WTC11 (cell line): ENCODE measurements at regions not wholly inside any gene's neighbourhood (a gene's known extent, or its start where the extent isn't known, plus 50 kb on each side); places are given as distances from the start of the nearest gene placed in this dataset.

Source experiments
- ATAC-seq: fragments of 200-7000 bp; cut with Tn5 transposase; 2 replicates; pipeline ENCODE4 v1.10.0; 2021; ENCODE audit warnings: mild to moderate bottlenecking, moderate library complexity
- CTCF ChIA-PET: fragments of 300-600 bp; sonication (Branson Sonifier 250); formaldehyde crosslinking; loops from one replicate; lab custom pipeline; 2021; ENCODE audit warnings: antibody characterized with exemption; lab: Charles Lee
- POLR2A ChIA-PET: fragments of 350-600 bp; sonication (Branson Sonifier 250); formaldehyde crosslinking; loops from one replicate; lab custom pipeline; 2021; ENCODE audit warnings: antibody characterized with exemption; lab: Charles Lee
- DNase-seq: peaks from one replicate; pipeline ENCODE4 v3.0.0; 2021; ENCODE audit warnings: low spot score
- H3K27ac Mint-ChIP-seq: 2 replicates; pipeline ENCODE4 v1.8.0; 2021; ENCODE audit warnings: mixed read lengths
- H3K27me3 Mint-ChIP-seq: 2 replicates; pipeline ENCODE4 v1.8.0; 2021; ENCODE audit warnings: low read depth, mild to moderate bottlenecking, moderate library complexity, mixed read lengths
- H3K36me3 Mint-ChIP-seq: 2 replicates; pipeline ENCODE4 v1.8.0; 2021; ENCODE audit warnings: mixed read lengths
- H3K4me1 Mint-ChIP-seq: 2 replicates; pipeline ENCODE4 v1.8.0; 2022; ENCODE audit warnings: mixed read lengths
- H3K4me3 Mint-ChIP-seq: 2 replicates; pipeline ENCODE4 v1.8.0; 2021; ENCODE audit warnings: mild to moderate bottlenecking, moderate library complexity, mixed read lengths
- H3K9me3 Mint-ChIP-seq: 2 replicates; pipeline ENCODE4 v1.8.0; 2021; ENCODE audit warnings: mixed read lengths
- ATF1 ChIP-seq: sonication (generic); formaldehyde crosslinking; IDR thresholded peaks from 2 replicates; pipeline ENCODE4 v1.8.1; 2023; ENCODE audit warnings: mild to moderate bottlenecking, moderate library complexity, missing genetic modification reagents
- ETV6 ChIP-seq: sonication (generic); formaldehyde crosslinking; IDR thresholded peaks from 2 replicates; pipeline ENCODE4 v1.8.1; 2022; ENCODE audit warnings: mild to moderate bottlenecking, missing genetic modification reagents
- FOXJ3 ChIP-seq: sonication (generic); formaldehyde crosslinking; IDR thresholded peaks from 2 replicates; pipeline ENCODE4 v1.9.0; 2021; ENCODE audit warnings: missing genetic modification reagents, mild to moderate bottlenecking, borderline replicate concordance
- FOXP1 ChIP-seq: sonication (generic); formaldehyde crosslinking; IDR thresholded peaks from 2 replicates; pipeline ENCODE4 v1.8.0; 2022; ENCODE audit warnings: missing genetic modification reagents, mild to moderate bottlenecking, moderate library complexity, borderline replicate concordance
- GRHL2 ChIP-seq: fragments of 250-450 bp; sonication (Bioruptor Pico); IDR thresholded peaks from 2 replicates; pipeline ENCODE4 v1.8.0; 2022; ENCODE audit warnings: mild to moderate bottlenecking, moderate library complexity; ENCODE audit not compliant: insufficient replicate concordance, severe bottlenecking
- IRF2 ChIP-seq: sonication (generic); formaldehyde crosslinking; IDR thresholded peaks from 2 replicates; pipeline ENCODE4 v1.8.0; 2022; ENCODE audit warnings: low read depth, missing genetic modification reagents, borderline replicate concordance
- JAZF1 ChIP-seq: fragments of 250-450 bp; sonication (Bioruptor Pico); IDR thresholded peaks from 2 replicates; pipeline ENCODE4 v1.9.0; 2021; ENCODE audit warnings: moderate library complexity, mild to moderate bottlenecking, inconsistent platforms
- MYBL2 ChIP-seq: sonication (generic); formaldehyde crosslinking; IDR thresholded peaks from 2 replicates; pipeline ENCODE4 v1.8.1; 2023; ENCODE audit warnings: mild to moderate bottlenecking, moderate library complexity, missing genetic modification reagents
- NR2C2 ChIP-seq: sonication (generic); formaldehyde crosslinking; IDR thresholded peaks from 2 replicates; pipeline ENCODE4 v1.8.0; 2022; ENCODE audit warnings: mild to moderate bottlenecking, missing genetic modification reagents
- PRRX2 ChIP-seq: fragments of 250-450 bp; sonication (Bioruptor Pico); IDR thresholded peaks from 2 replicates; pipeline ENCODE4 v1.8.0; 2021; ENCODE audit warnings: mild to moderate bottlenecking
- TP53 ChIP-seq: sonication (generic); formaldehyde crosslinking; IDR thresholded peaks from 2 replicates; pipeline ENCODE4 v1.8.1; 2023; ENCODE audit warnings: mild to moderate bottlenecking, missing genetic modification reagents
- ZNF219 ChIP-seq: sonication (generic); formaldehyde crosslinking; IDR thresholded peaks from 2 replicates; pipeline ENCODE4 v1.8.0; 2023; ENCODE audit warnings: missing genetic modification reagents, mild to moderate bottlenecking, borderline replicate concordance
- ZNF263 ChIP-seq: sonication (generic); formaldehyde crosslinking; IDR thresholded peaks from 2 replicates; pipeline ENCODE4 v1.8.1; 2022; ENCODE audit warnings: low read depth, mild to moderate bottlenecking, moderate library complexity, missing genetic modification reagents
- ZNF317 ChIP-seq: sonication (generic); formaldehyde crosslinking; IDR thresholded peaks from 2 replicates; pipeline ENCODE4 v1.8.1; 2023; ENCODE audit warnings: low read depth, mild to moderate bottlenecking, moderate library complexity, missing genetic modification reagents, borderline replicate concordance
- ZNF416 ChIP-seq: fragments of 250-450 bp; sonication (Bioruptor Pico); IDR thresholded peaks from 2 replicates; pipeline ENCODE4 v1.9.0; 2021; ENCODE audit warnings: mild to moderate bottlenecking, inconsistent platforms
- TF ChIP-seq, protein P1 (sequence below): fragments of 250-450 bp; sonication (Bioruptor Pico); IDR thresholded peaks from 2 replicates; pipeline ENCODE4 v1.9.0; 2021; ENCODE audit warnings: mild to moderate bottlenecking
- TF ChIP-seq, protein P2 (sequence below): sonication (generic); formaldehyde crosslinking; IDR thresholded peaks from 2 replicates; pipeline ENCODE4 v1.8.1; 2023; ENCODE audit warnings: mild to moderate bottlenecking, missing genetic modification reagents
- TF ChIP-seq, protein P3 (sequence below): sonication (generic); formaldehyde crosslinking; conservative IDR thresholded peaks from 2 replicates; pipeline ENCODE4 v1.8.1; 2022; ENCODE audit warnings: mild to moderate bottlenecking, missing genetic modification reagents
- TF ChIP-seq, protein P4 (sequence below): sonication (generic); formaldehyde crosslinking; IDR thresholded peaks from 2 replicates; pipeline ENCODE4 v1.8.0; 2022; ENCODE audit warnings: mild to moderate bottlenecking, missing genetic modification reagents
- TF ChIP-seq, protein P5 (sequence below): sonication (generic); formaldehyde crosslinking; IDR thresholded peaks from 2 replicates; pipeline ENCODE4 v1.8.1; 2023; ENCODE audit warnings: mild to moderate bottlenecking, missing genetic modification reagents
- TF ChIP-seq, protein P6 (sequence below): sonication (generic); formaldehyde crosslinking; IDR thresholded peaks from 2 replicates; pipeline ENCODE4 v1.8.0; 2022; ENCODE audit warnings: mild to moderate bottlenecking, missing genetic modification reagents

GRCh38 chr11:32200136-32200847, 109.4 kb downstream of the RCN1 start:
- TF ChIP-seq ZNF317 (CRISPR knock-in tag) (peak; percentile 82; the same call in 1 of the 2 replicates), ZNF263 (no peak)
- DNase-seq = peak; percentile 29
- ATAC-seq = peak; percentile 87
- Mint-ChIP-seq H3K36me3 (no peaks in the 10 kb centered on the region), H3K27me3 (no peaks in the 10 kb centered on the region), H3K4me3 (no peak overlapping the region), H3K9me3 (no peaks in the 10 kb centered on the region), H3K4me1 (peaks cover 11% of the 10 kb centered on the region), H3K27ac (no peak overlapping the region)
- ChIA-PET CTCF (interaction anchor here (0.6 to 1.8 kb wide), 6 partner anchors 30 to 193 kb away, joined by 3 to 6 read pairs (median 3); no protein-coding TSS in a partner anchor), POLR2A (interaction anchor here (0.6 kb wide), 1 partner anchor 846 kb away, joined by 4 read pairs; no protein-coding TSS in a partner anchor)

GRCh38 chr11:32204751-32205150, 113.9 kb downstream of the RCN1 start:
- ATAC-seq (no peak), DNase-seq (no peak)
- H3K4me3 Mint-ChIP-seq = no peak overlapping the region
- no peaks in the 10 kb centered on the region for H3K9me3 Mint-ChIP-seq
- H3K36me3 Mint-ChIP-seq = no peaks in the 10 kb centered on the region
- H3K4me1 Mint-ChIP-seq = 0 out of 2 replicates have a peak, but pooled peaks cover 3% of the 10 kb centered on the region
- H3K27me3 Mint-ChIP-seq = no peaks in the 10 kb centered on the region; the same call in 1 of the 2 replicates
- POLR2A ChIA-PET = no interaction called here
- no peak overlapping the region for H3K27ac Mint-ChIP-seq
- CTCF ChIA-PET = no interaction called here
- TF ChIP-seq ETV6 (CRISPR knock-in tag) (no peak), TP53 (CRISPR knock-in tag) (no peak), FOXP1 (no peak), MYBL2 (CRISPR knock-in tag) (no peak), GRHL2 (CRISPR knock-in tag) (no peak), PRRX2 (CRISPR knock-in tag) (no peak), ZNF416 (CRISPR knock-in tag) (no peak), FOXJ3 (no peak), ATF1 (CRISPR knock-in tag) (no peak), ZNF219 (CRISPR knock-in tag) (no peak), ZNF317 (CRISPR knock-in tag) (no peak), JAZF1 (CRISPR knock-in tag) (no peak), NR2C2 (CRISPR knock-in tag) (no peak), IRF2 (no peak)
- TF ChIP-seq, protein P1, sequence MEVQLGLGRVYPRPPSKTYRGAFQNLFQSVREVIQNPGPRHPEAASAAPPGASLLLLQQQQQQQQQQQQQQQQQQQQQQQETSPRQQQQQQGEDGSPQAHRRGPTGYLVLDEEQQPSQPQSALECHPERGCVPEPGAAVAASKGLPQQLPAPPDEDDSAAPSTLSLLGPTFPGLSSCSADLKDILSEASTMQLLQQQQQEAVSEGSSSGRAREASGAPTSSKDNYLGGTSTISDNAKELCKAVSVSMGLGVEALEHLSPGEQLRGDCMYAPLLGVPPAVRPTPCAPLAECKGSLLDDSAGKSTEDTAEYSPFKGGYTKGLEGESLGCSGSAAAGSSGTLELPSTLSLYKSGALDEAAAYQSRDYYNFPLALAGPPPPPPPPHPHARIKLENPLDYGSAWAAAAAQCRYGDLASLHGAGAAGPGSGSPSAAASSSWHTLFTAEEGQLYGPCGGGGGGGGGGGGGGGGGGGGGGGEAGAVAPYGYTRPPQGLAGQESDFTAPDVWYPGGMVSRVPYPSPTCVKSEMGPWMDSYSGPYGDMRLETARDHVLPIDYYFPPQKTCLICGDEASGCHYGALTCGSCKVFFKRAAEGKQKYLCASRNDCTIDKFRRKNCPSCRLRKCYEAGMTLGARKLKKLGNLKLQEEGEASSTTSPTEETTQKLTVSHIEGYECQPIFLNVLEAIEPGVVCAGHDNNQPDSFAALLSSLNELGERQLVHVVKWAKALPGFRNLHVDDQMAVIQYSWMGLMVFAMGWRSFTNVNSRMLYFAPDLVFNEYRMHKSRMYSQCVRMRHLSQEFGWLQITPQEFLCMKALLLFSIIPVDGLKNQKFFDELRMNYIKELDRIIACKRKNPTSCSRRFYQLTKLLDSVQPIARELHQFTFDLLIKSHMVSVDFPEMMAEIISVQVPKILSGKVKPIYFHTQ (CRISPR knock-in tag) = no peak
- TF ChIP-seq, protein P2, sequence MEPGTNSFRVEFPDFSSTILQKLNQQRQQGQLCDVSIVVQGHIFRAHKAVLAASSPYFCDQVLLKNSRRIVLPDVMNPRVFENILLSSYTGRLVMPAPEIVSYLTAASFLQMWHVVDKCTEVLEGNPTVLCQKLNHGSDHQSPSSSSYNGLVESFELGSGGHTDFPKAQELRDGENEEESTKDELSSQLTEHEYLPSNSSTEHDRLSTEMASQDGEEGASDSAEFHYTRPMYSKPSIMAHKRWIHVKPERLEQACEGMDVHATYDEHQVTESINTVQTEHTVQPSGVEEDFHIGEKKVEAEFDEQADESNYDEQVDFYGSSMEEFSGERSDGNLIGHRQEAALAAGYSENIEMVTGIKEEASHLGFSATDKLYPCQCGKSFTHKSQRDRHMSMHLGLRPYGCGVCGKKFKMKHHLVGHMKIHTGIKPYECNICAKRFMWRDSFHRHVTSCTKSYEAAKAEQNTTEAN (CRISPR knock-in tag) = no peak
- TF ChIP-seq, protein P3, sequence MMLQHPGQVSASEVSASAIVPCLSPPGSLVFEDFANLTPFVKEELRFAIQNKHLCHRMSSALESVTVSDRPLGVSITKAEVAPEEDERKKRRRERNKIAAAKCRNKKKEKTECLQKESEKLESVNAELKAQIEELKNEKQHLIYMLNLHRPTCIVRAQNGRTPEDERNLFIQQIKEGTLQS (CRISPR knock-in tag) = no peak
- TF ChIP-seq, protein P4, sequence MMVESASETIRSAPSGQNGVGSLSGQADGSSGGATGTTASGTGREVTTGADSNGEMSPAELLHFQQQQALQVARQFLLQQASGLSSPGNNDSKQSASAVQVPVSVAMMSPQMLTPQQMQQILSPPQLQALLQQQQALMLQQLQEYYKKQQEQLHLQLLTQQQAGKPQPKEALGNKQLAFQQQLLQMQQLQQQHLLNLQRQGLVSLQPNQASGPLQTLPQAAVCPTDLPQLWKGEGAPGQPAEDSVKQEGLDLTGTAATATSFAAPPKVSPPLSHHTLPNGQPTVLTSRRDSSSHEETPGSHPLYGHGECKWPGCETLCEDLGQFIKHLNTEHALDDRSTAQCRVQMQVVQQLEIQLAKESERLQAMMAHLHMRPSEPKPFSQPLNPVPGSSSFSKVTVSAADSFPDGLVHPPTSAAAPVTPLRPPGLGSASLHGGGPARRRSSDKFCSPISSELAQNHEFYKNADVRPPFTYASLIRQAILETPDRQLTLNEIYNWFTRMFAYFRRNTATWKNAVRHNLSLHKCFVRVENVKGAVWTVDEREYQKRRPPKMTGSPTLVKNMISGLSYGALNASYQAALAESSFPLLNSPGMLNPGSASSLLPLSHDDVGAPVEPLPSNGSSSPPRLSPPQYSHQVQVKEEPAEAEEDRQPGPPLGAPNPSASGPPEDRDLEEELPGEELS (CRISPR knock-in tag) = no peak
- TF ChIP-seq, protein P5, sequence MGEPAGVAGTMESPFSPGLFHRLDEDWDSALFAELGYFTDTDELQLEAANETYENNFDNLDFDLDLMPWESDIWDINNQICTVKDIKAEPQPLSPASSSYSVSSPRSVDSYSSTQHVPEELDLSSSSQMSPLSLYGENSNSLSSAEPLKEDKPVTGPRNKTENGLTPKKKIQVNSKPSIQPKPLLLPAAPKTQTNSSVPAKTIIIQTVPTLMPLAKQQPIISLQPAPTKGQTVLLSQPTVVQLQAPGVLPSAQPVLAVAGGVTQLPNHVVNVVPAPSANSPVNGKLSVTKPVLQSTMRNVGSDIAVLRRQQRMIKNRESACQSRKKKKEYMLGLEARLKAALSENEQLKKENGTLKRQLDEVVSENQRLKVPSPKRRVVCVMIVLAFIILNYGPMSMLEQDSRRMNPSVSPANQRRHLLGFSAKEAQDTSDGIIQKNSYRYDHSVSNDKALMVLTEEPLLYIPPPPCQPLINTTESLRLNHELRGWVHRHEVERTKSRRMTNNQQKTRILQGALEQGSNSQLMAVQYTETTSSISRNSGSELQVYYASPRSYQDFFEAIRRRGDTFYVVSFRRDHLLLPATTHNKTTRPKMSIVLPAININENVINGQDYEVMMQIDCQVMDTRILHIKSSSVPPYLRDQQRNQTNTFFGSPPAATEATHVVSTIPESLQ = no peak
- TF ChIP-seq, protein P6, sequence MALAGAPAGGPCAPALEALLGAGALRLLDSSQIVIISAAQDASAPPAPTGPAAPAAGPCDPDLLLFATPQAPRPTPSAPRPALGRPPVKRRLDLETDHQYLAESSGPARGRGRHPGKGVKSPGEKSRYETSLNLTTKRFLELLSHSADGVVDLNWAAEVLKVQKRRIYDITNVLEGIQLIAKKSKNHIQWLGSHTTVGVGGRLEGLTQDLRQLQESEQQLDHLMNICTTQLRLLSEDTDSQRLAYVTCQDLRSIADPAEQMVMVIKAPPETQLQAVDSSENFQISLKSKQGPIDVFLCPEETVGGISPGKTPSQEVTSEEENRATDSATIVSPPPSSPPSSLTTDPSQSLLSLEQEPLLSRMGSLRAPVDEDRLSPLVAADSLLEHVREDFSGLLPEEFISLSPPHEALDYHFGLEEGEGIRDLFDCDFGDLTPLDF (CRISPR knock-in tag) = no peak
